C4-2B (cell line): ENCODE measurements at regions not wholly inside any gene's neighbourhood (a gene's known extent, or its start where the extent isn't known, plus 50 kb on each side); places are given as distances from the start of the nearest gene placed in this dataset.
"Not testable (repeated sequence)": the region's sequence is repeated elsewhere in the genome, so short reads cannot be mapped to it uniquely, and the experiment has no call there.

ENCODE experiments used
- H3K27ac ChIP-seq: fragments of 450-650 bp; 2 replicates; pipeline ENCODE4 v1.5.1; 2017
- CTCF ChIP-seq: fragments of 450-650 bp; conservative IDR thresholded peaks from 2 replicates; pipeline ENCODE4 v1.5.1; 2017; ENCODE audit warnings: mild to moderate bottlenecking
- ZFX ChIP-seq: fragments of 450-650 bp; IDR thresholded peaks from 2 replicates; pipeline ENCODE4 v1.6.1; 2017

- TF ChIP-seq ZFX (no peak), CTCF (no peak)
- H3K27ac ChIP-seq = no peak overlapping the region
These were observed 476.3 kb upstream of the RUNX1 start for GRCh38 chr21:35525443-35525842.

GRCh38 chr21:35521852-35522505 is 472.9 kb upstream of the RUNX1 start:
- TF ChIP-seq ZFX = no peak
- TF ChIP-seq CTCF = no peak
- H3K27ac ChIP-seq = no peak overlapping the region

- no peak overlapping the region for H3K27ac ChIP-seq
- TF ChIP-seq ZFX (no peak), CTCF (no peak)
These were observed 472.2 kb upstream of the RUNX1 start for GRCh38 chr21:35521293-35521692.

- no peak overlapping the region for H3K27ac ChIP-seq
- no peak for TF ChIP-seq CTCF
- no peak for TF ChIP-seq ZFX
These were observed 471.8 kb upstream of the RUNX1 start for GRCh38 chr21:35520856-35521255.

GRCh38 chr21:35520302-35520701 is 471.2 kb upstream of the RUNX1 start:
- TF ChIP-seq ZFX (no peak), CTCF (no peak)
- H3K27ac ChIP-seq = no peak overlapping the region

GRCh38 chr21:35517865-35518264 is 468.8 kb upstream of the RUNX1 start:
- no peak for TF ChIP-seq ZFX
- TF ChIP-seq CTCF = no peak
- no peak overlapping the region for H3K27ac ChIP-seq

GRCh38 chr21:35516292-35516691 is 467.2 kb upstream of the RUNX1 start:
- H3K27ac ChIP-seq = not testable (repeated sequence)

- TF ChIP-seq ZFX = no peak
- TF ChIP-seq CTCF = no peak
- H3K27ac ChIP-seq = no peak overlapping the region
These were observed 463.2 kb upstream of the RUNX1 start for GRCh38 chr21:35512346-35512745.
